A549 (cell line): ENCODE measurements at regions not wholly inside any gene's neighbourhood (a gene's known extent, or its start where the extent isn't known, plus 50 kb on each side); places are given as distances from the start of the nearest gene placed in this dataset.

Source experiments
- ATAC-seq, 2 experiments: fragments of 200-7000 bp in 1 of 2; fragments of >200 bp in 1 of 2; cut with Nextera tagmentation in 1 of 2; cut with Tn5 transposase in 1 of 2; 3 replicates each; pipeline versions ENCODE4 v1.8.0 to v1.9.1; 2018 to 2020; ENCODE audit warnings: mild to moderate bottlenecking in 1 of 2, moderate library complexity in 1 of 2
- CTCF ChIA-PET: fragments of 300-600 bp; sonication (Branson Sonifier 250); formaldehyde crosslinking; extraction: SDS; loops from one replicate; lab custom pipeline; 2021; ENCODE audit warnings: antibody characterized with exemption, inconsistent platforms; lab: Yijun Ruan, JAX
- POLR2A ChIA-PET: fragments of 350-600 bp; formaldehyde crosslinking; extraction: SDS; loops from one replicate; lab custom pipeline; 2021; ENCODE audit warnings: antibody characterized with exemption, inconsistent platforms; lab: Yijun Ruan, JAX
- DNase-seq, 2 experiments: peaks; one replicate each; pipeline versions ENCODE4 v3.0.0 to v3.0.0-alpha.2; 2011 to 2016; ENCODE audit warnings: low read depth in 1 of 2, low spot score in 1 of 2
- FAIRE-seq: peaks from 2 replicates; lab custom pipeline; 2011; peaks lifted over from hg19 to GRCh38; lab: Jason Lieb, UNC
- H3K27ac ChIP-seq, 2 experiments: fragments of >200 bp; sonication (Bioruptor Twin); formaldehyde crosslinking; 3 replicates each; pipeline ENCODE4 v1.5.1; 2016 to 2017
- H3K4me1 ChIP-seq: fragments of >200 bp; sonication (Bioruptor Twin); formaldehyde crosslinking; 3 replicates; pipeline ENCODE4 v1.6.1; 2016
- H3K4me2 ChIP-seq: fragments of >200 bp; sonication (Bioruptor Twin); formaldehyde crosslinking; 3 replicates; pipeline ENCODE4 v1.6.1; 2016
- H3K4me3 ChIP-seq: fragments of >200 bp; sonication (Bioruptor Twin); formaldehyde crosslinking; 3 replicates; pipeline ENCODE4 v1.5.1; 2016
- H3K9me3 ChIP-seq: fragments of >200 bp; sonication (Bioruptor Twin); formaldehyde crosslinking; 3 replicates; pipeline ENCODE4 v1.6.1; 2016
- BCL3 ChIP-seq: fragments of >200 bp; sonication (Bioruptor Twin); formaldehyde crosslinking; IDR thresholded peaks from 3 replicates; pipeline ENCODE4 v1.6.1; 2016
- BHLHE40 ChIP-seq: IDR thresholded peaks from 2 replicates; pipeline ENCODE4 v1.6.1; 2012; ENCODE audit warnings: low read depth, low read length, inconsistent platforms
- CBX8 ChIP-seq: fragments of 200-600 bp; sonication (generic); IDR thresholded peaks from 2 replicates; pipeline ENCODE4 v1.6.1; 2016
- CEBPB ChIP-seq, 2 experiments: fragments of >200 bp in 1 of 2; sonication (Bioruptor Twin) in 1 of 2; formaldehyde crosslinking in 1 of 2; IDR thresholded peaks; 2 replicates each; pipeline ENCODE4 v1.6.1; 2012 to 2016
- CHD2 ChIP-seq: fragments of 150-350 bp; IDR thresholded peaks from 2 replicates; pipeline ENCODE4 v1.6.1; 2014; ENCODE audit warnings: low read length; ENCODE audit not compliant: partially characterized antibody
- E2F6 ChIP-seq: IDR thresholded peaks from 2 replicates; pipeline ENCODE4 v1.6.1; 2012; ENCODE audit warnings: low read depth, borderline replicate concordance
- EHMT2 ChIP-seq: fragments of 200-600 bp; sonication (generic); IDR thresholded peaks from 2 replicates; pipeline ENCODE4 v1.6.1; 2016; ENCODE audit warnings: antibody characterized with exemption, low read depth, mild to moderate bottlenecking, moderate library complexity
- FOSB ChIP-seq: fragments of 250-450 bp; sonication (Bioruptor Pico); IDR thresholded peaks from 2 replicates; pipeline ENCODE4 v1.5.0; 2020; ENCODE audit warnings: mild to moderate bottlenecking, moderate library complexity
- HDAC2 ChIP-seq: fragments of 200-600 bp; sonication (generic); IDR thresholded peaks from 2 replicates; pipeline ENCODE4 v1.6.1; 2016
- HEYL ChIP-seq: fragments of 250-450 bp; sonication (Bioruptor Pico); IDR thresholded peaks from 2 replicates; pipeline ENCODE4 v1.8.0; 2021; ENCODE audit warnings: mild to moderate bottlenecking, moderate library complexity
- HOXA7 ChIP-seq: fragments of 250-450 bp; sonication (Bioruptor Pico); IDR thresholded peaks from 2 replicates; pipeline ENCODE4 v1.5.0; 2020; ENCODE audit warnings: mild to moderate bottlenecking, moderate library complexity
- HOXB5 ChIP-seq: fragments of 250-450 bp; sonication (Bioruptor Pico); IDR thresholded peaks from 2 replicates; pipeline ENCODE4 v1.5.0; 2020; ENCODE audit warnings: mild to moderate bottlenecking, moderate library complexity
- JUNB ChIP-seq: fragments of >200 bp; sonication (Bioruptor Twin); formaldehyde crosslinking; IDR thresholded peaks from 2 replicates; pipeline ENCODE4 v1.6.1; 2016
- KDM1A ChIP-seq: fragments of 200-600 bp; sonication (generic); IDR thresholded peaks from 2 replicates; pipeline ENCODE4 v1.6.1; 2016; ENCODE audit warnings: low read depth, mild to moderate bottlenecking
- KDM5A ChIP-seq: fragments of 200-600 bp; sonication (generic); IDR thresholded peaks from 2 replicates; pipeline ENCODE4 v1.6.1; 2016; ENCODE audit warnings: antibody characterized with exemption, mild to moderate bottlenecking
- MAZ ChIP-seq: fragments of 150-350 bp; IDR thresholded peaks from 2 replicates; pipeline ENCODE4 v1.6.1; 2014; ENCODE audit warnings: antibody characterized with exemption, low read depth, low read length, borderline replicate concordance
- MYC ChIP-seq: IDR thresholded peaks from 2 replicates; pipeline ENCODE4 v1.6.1; 2012; ENCODE audit warnings: mild to moderate bottlenecking, inconsistent platforms, low read length, improper control_type of control experiment, borderline replicate concordance
- NPAS2 ChIP-seq: fragments of 250-450 bp; sonication (Bioruptor Pico); IDR thresholded peaks from 2 replicates; pipeline ENCODE4 v1.8.0; 2022; ENCODE audit warnings: mild to moderate bottlenecking, moderate library complexity, borderline replicate concordance
- NR3C1 ChIP-seq: fragments of >200 bp; sonication (Bioruptor Twin); formaldehyde crosslinking; IDR thresholded peaks from 3 replicates; pipeline ENCODE4 v1.6.1; 2017
- PBX3 ChIP-seq: IDR thresholded peaks from 2 replicates; pipeline ENCODE4 v1.6.1; 2012
- RAD21 ChIP-seq, 2 experiments: fragments of >200 bp in 1 of 2; sonication (Bioruptor Twin) in 1 of 2; formaldehyde crosslinking in 1 of 2; IDR thresholded peaks in 1 of 2; conservative IDR thresholded peaks in 1 of 2; 2 replicates in 1 of 2; 3 replicates in 1 of 2; pipeline ENCODE4 v1.6.1; 2012 to 2018; ENCODE audit warnings: inconsistent platforms in 1 of 2
- RCOR1 ChIP-seq: fragments of 150-350 bp; IDR thresholded peaks from 2 replicates; pipeline ENCODE4 v1.6.1; 2014; ENCODE audit warnings: antibody characterized with exemption, low read length, low read depth
- RNF2 ChIP-seq: fragments of 200-600 bp; sonication (generic); IDR thresholded peaks from 2 replicates; pipeline ENCODE4 v1.6.1; 2016; ENCODE audit warnings: low read depth, mild to moderate bottlenecking, antibody characterized with exemption, moderate library complexity, borderline replicate concordance
- SMC3 ChIP-seq: fragments of >200 bp; sonication (Bioruptor Twin); formaldehyde crosslinking; IDR thresholded peaks from 3 replicates; pipeline ENCODE4 v1.6.1; 2018; ENCODE audit warnings: inconsistent platforms
- TFCP2L1 ChIP-seq: fragments of 250-450 bp; sonication (Bioruptor Pico); IDR thresholded peaks from 2 replicates; pipeline ENCODE4 v1.5.0; 2021; ENCODE audit warnings: mild to moderate bottlenecking
- TP53 ChIP-seq: fragments of 250-450 bp; sonication (Bioruptor Pico); IDR thresholded peaks from 2 replicates; pipeline ENCODE4 v1.5.0; 2021; ENCODE audit warnings: mild to moderate bottlenecking, moderate library complexity
- WGBS: methylation state at CpG from one replicate; pipeline ENCODE4 v1.1.6; 2017; ENCODE audit errors: missing lambda C conversion rate; 5-methylcytosine and 5-hydroxymethylcytosine counted together
- TF ChIP-seq, protein P1 (sequence below): fragments of 250-450 bp; sonication (Bioruptor Pico); IDR thresholded peaks from 2 replicates; pipeline ENCODE4 v1.5.0; 2021; ENCODE audit warnings: mild to moderate bottlenecking, moderate library complexity, borderline replicate concordance

DNA sequence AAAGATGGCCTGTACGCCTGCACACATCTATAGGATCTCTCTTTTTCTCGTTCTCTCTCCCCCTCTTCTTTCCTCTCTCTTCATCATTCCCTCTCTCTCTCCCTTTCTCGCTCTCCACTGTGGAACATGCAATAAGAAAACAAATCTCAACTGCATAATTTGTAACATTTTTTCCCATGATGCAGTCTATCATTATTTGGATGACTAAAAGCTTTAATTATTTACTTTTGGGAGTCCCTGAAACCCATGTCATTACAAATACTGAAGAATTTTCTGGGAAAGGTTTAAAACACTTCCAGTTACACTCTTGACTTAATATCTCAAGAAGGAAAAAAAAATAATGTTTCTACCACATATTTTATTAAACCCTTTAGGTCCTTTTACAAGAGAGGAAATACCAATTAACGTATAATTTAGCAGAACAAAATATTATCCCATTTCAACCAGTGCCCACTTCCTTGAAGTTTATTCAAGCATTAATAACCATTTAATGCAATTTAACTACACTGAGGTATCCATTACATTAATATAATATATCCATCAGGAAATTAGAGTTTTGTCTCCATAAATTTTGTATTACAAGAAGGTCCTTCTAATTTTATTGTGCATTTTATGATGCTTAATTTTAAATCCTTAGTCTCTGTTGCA is 1615.2 kb upstream of the ACVR2A start:
- POLR2A ChIA-PET = no interaction called here
- 58% methylated on average over 4 of the region's 4 CpGs for WGBS

DNA sequence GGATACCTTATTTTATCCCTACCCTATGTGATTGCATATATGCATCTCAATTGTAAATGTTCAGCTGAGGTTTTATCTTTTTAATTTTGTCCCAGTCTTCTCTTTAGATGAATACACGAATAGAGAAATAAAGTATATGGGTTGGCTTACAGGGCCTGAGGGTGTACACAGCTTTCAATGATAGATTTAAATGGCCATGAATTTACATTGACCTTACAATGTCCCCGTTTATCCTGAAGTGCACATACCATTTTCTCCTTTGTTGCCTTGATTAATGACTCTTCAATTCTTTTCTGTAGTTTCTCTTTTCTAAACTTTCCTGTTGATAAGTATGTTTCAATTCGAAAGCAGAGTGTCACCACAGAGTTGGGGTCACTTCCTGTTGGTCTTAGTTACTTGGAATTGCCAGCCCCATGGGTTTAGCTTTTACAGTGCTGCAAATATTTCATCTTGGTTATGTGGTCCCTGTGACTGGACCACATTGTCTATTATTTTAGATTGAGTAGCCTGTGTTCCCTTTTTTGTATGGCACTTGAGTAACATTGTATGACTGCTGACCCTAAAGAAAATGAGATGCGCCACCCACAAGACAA is 1616.3 kb upstream of the ACVR2A start:
- Histone ChIP-seq H3K9me3 (no peaks in the 10 kb centered on the region), H3K4me3 (no peak overlapping the region), H3K4me2 (no peak overlapping the region), H3K27ac (no peak overlapping the region), H3K4me1 (no peaks in the 10 kb centered on the region)
- no peak for FAIRE-seq
- no peak for ATAC-seq
- TF ChIP-seq HOXA7 (no peak), RNF2 (no peak), TP53 (CRISPR knock-in tag) (no peak), TFCP2L1 (CRISPR knock-in tag) (no peak), CEBPB (IDR thresholded peaks at IDR 0.05) (no peak), HEYL (CRISPR knock-in tag) (no peak), PBX3 (no peak), HOXB5 (CRISPR knock-in tag) (no peak), E2F6 (no peak), RAD21 (conservative IDR thresholded peaks at IDR 0.05 in 1 of 2, IDR thresholded peaks at IDR 0.05 in 1 of 2) (no peak)
- POLR2A ChIA-PET = no interaction called here
- CTCF ChIA-PET = no interaction called here
- 40% methylated on average over 4 of the region's 4 CpGs for WGBS
- no peak for DNase-seq

More for the DNA sequence above, 1615.2 kb upstream of the ACVR2A start:
- no peak for TF ChIP-seq RCOR1
- no peak for TF ChIP-seq EHMT2
- no peak for TF ChIP-seq CBX8
- TF ChIP-seq JUNB = no peak
- TF ChIP-seq TP53 (CRISPR knock-in tag) = no peak
- TF ChIP-seq BCL3 = no peak
- TF ChIP-seq HDAC2 = no peak
- no peak for TF ChIP-seq HEYL (CRISPR knock-in tag)
- no peak for TF ChIP-seq KDM5A
- no peak for TF ChIP-seq FOSB (CRISPR knock-in tag)
- no peak for TF ChIP-seq CHD2
- no peak for TF ChIP-seq CEBPB (IDR thresholded peaks at IDR 0.05)
- no peak for TF ChIP-seq NPAS2
- no peak overlapping the region for H3K4me3 ChIP-seq
- H3K9me3 ChIP-seq = no peaks in the 10 kb centered on the region
- no peak overlapping the region for H3K27ac ChIP-seq
- no peak for DNase-seq
- no peak for ATAC-seq
- H3K4me1 ChIP-seq = no peaks in the 10 kb centered on the region
- no peak for FAIRE-seq
- no peak overlapping the region for H3K4me2 ChIP-seq
- CTCF ChIA-PET = no interaction called here

- no peak for DNase-seq
- POLR2A ChIA-PET = no interaction called here
- Histone ChIP-seq H3K4me3 (no peak overlapping the region), H3K27ac (no peak overlapping the region), H3K9me3 (no peaks in the 10 kb centered on the region), H3K4me2 (no peak overlapping the region), H3K4me1 (no peaks in the 10 kb centered on the region)
- CTCF ChIA-PET = no interaction called here
- no peak for ATAC-seq
- FAIRE-seq = no peak
- TF ChIP-seq NR3C1 (no peak), MYC (no peak), BHLHE40 (no peak), HOXB5 (CRISPR knock-in tag) (no peak), MAZ (no peak), KDM1A (no peak), SMC3 (no peak)
- TF ChIP-seq, protein P1, sequence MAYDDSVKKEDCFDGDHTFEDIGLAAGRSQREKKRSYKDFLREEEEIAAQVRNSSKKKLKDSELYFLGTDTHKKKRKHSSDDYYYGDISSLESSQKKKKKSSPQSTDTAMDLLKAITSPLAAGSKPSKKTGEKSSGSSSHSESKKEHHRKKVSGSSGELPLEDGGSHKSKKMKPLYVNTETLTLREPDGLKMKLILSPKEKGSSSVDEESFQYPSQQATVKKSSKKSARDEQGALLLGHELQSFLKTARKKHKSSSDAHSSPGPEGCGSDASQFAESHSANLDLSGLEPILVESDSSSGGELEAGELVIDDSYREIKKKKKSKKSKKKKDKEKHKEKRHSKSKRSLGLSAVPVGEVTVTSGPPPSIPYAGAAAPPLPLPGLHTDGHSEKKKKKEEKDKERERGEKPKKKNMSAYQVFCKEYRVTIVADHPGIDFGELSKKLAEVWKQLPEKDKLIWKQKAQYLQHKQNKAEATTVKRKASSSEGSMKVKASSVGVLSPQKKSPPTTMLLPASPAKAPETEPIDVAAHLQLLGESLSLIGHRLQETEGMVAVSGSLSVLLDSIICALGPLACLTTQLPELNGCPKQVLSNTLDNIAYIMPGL = no peak
- 23% methylated on average over 1 of the region's 1 CpG for WGBS
Measured at GRCh38 chr2:146228020-146228393, 1616.8 kb upstream of the ACVR2A start.
